ENCODE measurements at regions not wholly inside any gene's neighbourhood (a gene's known extent, or its start where the extent isn't known, plus 50 kb on each side); places are given as distances from the start of the nearest gene placed in this dataset.

- intact Hi-C loops (cut with DNase I), result no loop called here
- Histone ChIP-seq H3K27me3 (no peaks in the 10 kb centered on the region), H3K27ac (no peak overlapping the region), H3K36me3 (no peaks in the 10 kb centered on the region), H3K4me1 (no peaks in the 10 kb centered on the region), H3K4me3 (no peak overlapping the region), H3K9me3 (no peaks in the 10 kb centered on the region)
- TF ChIP-seq POLR2A (IDR thresholded peaks at IDR 0.05) (no peak), CTCF (IDR thresholded peaks at IDR 0.05) (no peak), POLR2AphosphoS5 (IDR thresholded peaks at IDR 0.05; ENCODE audit: insufficient read depth in 1 of 2, low read depth in 1 of 2) (no peak)
- DNase-seq (ENCODE audit: extremely low spot score in 2 of 2), result no peak
Observed at GRCh38 chr5:17916446-17916845, 282.2 kb downstream of the TAF11L14 start.

- no peaks in the 10 kb centered on the region for H3K36me3 ChIP-seq
- no peak overlapping the region for H3K27ac ChIP-seq
- H3K4me1 ChIP-seq, result no peaks in the 10 kb centered on the region
- H3K27me3 ChIP-seq, result no peaks in the 10 kb centered on the region
- H3K4me3 ChIP-seq, result no peak overlapping the region
- intact Hi-C loops (cut with DNase I), result no loop called here
- H3K9me3 ChIP-seq, result no peaks in the 10 kb centered on the region
- no peak for DNase-seq (ENCODE audit: extremely low spot score in 2 of 2)
- TF ChIP-seq CTCF (IDR thresholded peaks at IDR 0.05) (no peak), POLR2AphosphoS5 (IDR thresholded peaks at IDR 0.05; ENCODE audit: insufficient read depth in 1 of 2, low read depth in 1 of 2) (no peak), POLR2A (IDR thresholded peaks at IDR 0.05) (no peak)
Observed at GRCh38 chr5:17917465-17917864, 283.2 kb downstream of the TAF11L14 start.

GRCh38 chr5:17918373-17919104 is 284.3 kb downstream of the TAF11L14 start:
- Histone ChIP-seq H3K4me1 (no peaks in the 10 kb centered on the region), H3K4me3 (no peak overlapping the region), H3K27me3 (no peaks in the 10 kb centered on the region), H3K9me3 (no peaks in the 10 kb centered on the region), H3K36me3 (no peaks in the 10 kb centered on the region), H3K27ac (no peak overlapping the region)
- no peak for DNase-seq (ENCODE audit: extremely low spot score in 2 of 2)
- TF ChIP-seq POLR2A (IDR thresholded peaks at IDR 0.05), result no peak
- no peak for TF ChIP-seq CTCF (IDR thresholded peaks at IDR 0.05)
- TF ChIP-seq POLR2AphosphoS5 (IDR thresholded peaks at IDR 0.05; ENCODE audit: insufficient read depth in 1 of 2, low read depth in 1 of 2), result no peak
- intact Hi-C loops (cut with DNase I), result no loop called here

DNA sequence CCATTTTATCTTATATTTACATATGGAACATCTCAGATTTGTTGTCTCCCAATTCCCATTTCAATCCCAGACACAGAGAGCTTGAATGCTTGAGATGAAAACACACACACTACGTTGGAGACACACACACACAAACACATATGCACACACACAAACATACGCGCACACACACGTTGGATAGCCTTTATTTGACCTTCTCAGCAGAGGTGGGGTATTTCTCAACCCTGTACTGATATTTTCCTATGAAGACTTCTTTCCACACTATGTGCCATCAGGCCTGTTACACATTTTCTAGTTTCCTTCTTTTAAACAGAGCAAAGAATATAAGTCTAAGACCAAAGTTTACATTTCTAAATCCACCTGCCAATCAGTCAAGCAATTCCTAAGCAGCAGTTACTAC is 291.0 kb downstream of the TAF11L14 start:
- no peak for DNase-seq (ENCODE audit: extremely low spot score in 2 of 2)
- Histone ChIP-seq H3K27ac (no peak overlapping the region), H3K9me3 (no peaks in the 10 kb centered on the region), H3K4me3 (no peak overlapping the region), H3K36me3 (no peaks in the 10 kb centered on the region), H3K27me3 (no peaks in the 10 kb centered on the region), H3K4me1 (peaks cover 13% of the 10 kb centered on the region)
- TF ChIP-seq POLR2A (IDR thresholded peaks at IDR 0.05) (no peak), CTCF (IDR thresholded peaks at IDR 0.05) (no peak), POLR2AphosphoS5 (IDR thresholded peaks at IDR 0.05; ENCODE audit: insufficient read depth in 1 of 2, low read depth in 1 of 2) (no peak)
- intact Hi-C loops (cut with DNase I), result no loop called here

GRCh38 chr5:17928581-17928981 is 294.3 kb downstream of the TAF11L14 start:
- Histone ChIP-seq H3K36me3 (no peaks in the 10 kb centered on the region), H3K9me3 (peaks cover 11% of the 10 kb centered on the region), H3K4me1 (peaks cover 13% of the 10 kb centered on the region), H3K4me3 (no peak overlapping the region), H3K27me3 (no peaks in the 10 kb centered on the region), H3K27ac (no peak overlapping the region)
- no peak for DNase-seq (ENCODE audit: extremely low spot score in 2 of 2)
- intact Hi-C loops (cut with DNase I), result no loop called here
- no peak for TF ChIP-seq POLR2AphosphoS5 (IDR thresholded peaks at IDR 0.05; ENCODE audit: insufficient read depth in 1 of 2, low read depth in 1 of 2)
- TF ChIP-seq POLR2A (IDR thresholded peaks at IDR 0.05), result no peak
- no peak for TF ChIP-seq CTCF (IDR thresholded peaks at IDR 0.05)

Data from vagina (tissue), 2 donors.